NCI-H1694 (cell line): ENCODE measurements at regions not wholly inside any gene's neighbourhood (a gene's known extent, or its start where the extent isn't known, plus 50 kb on each side); places are given as distances from the start of the nearest gene placed in this dataset.
A peak's percentile ranks its signal among the peaks of the same experiment; 100 is the strongest.
"Not testable (repeated sequence)": the region's sequence is repeated elsewhere in the genome, so short reads cannot be mapped to it uniquely, and the experiment has no call there.

ENCODE experiments used
- DNase-seq: peaks from one replicate; lab custom pipeline; 2025; lab: John Stamatoyannopoulos, UW

GRCh38 chr4:73348185-73348584 lies 55.9 kb upstream of the ALB start:
- DNase-seq: no peak

DNA sequence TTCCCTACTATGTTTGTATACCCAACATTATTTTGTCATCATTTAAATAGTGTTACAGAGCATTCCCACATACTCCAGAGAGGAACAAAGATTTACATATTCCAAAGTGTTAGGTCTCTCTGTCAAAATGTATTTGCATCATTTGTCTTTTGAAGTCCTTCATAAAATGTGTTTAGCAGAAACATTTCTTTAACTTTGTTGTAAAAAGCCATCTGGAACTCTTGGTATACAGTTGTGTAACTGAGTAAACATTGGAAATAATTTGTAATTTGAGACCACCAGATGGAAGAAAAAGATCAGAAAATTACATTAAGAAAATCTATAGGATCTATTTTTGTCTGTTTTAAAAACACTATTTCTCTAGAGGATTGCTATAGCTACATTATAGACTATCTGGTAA lies 56.6 kb upstream of the ALB start:
- DNase-seq: no peak

- DNase-seq: no peak
Measured at GRCh38 chr4:73345399-73345975, 58.6 kb upstream of the ALB start.

GRCh38 chr4:73344106-73344505 lies 60.0 kb upstream of the ALB start:
- DNase-seq: no peak

GRCh38 chr4:73343432-73343831 lies 60.7 kb upstream of the ALB start:
- DNase-seq: no peak

DNA sequence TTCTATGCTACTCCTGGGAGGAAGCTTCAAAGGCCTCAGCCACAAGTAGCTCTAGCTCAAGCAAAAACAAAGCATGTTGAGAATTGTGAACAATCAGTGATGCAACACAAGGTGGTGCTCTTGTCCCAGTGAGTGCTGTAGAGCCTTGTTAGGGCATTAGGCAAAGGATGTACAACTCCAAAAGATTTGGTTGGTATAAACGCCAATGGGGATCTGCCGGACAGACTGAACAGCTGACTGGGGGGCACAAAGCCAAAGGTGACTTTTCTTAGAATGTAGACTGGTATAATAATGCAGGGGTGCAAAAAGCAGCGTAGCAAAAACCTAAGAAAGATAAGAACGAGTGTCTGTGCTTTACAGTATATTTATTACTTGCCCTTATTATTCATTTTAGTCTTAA lies 62.6 kb upstream of the ALB start:
- DNase-seq: peak; percentile 78

DNA sequence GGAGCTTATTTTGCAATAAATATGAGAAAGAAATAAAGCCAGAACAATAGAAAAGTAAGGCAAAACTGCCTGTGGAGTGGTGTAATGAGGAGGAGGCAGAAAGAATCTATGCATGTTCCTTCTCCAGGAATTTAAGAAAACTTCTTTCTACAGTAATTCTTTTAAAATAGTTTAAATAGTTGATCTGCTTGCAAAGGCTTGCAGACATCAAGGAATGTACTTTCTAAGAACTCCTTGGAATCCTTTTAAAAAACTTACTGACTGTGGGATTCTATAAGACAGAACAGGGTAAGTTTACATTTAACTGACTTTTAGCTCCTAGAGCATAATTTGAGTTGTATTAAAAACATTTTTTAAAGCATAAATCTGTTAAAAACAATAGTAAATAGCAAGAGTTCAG lies 63.2 kb upstream of the ALB start:
- DNase-seq: no peak

GRCh38 chr4:73335679-73336078 lies 68.4 kb upstream of the ALB start:
- no peak for DNase-seq

GRCh38 chr4:73332012-73332411 lies 72.1 kb upstream of the ALB start:
- DNase-seq: not testable (repeated sequence)

DNA sequence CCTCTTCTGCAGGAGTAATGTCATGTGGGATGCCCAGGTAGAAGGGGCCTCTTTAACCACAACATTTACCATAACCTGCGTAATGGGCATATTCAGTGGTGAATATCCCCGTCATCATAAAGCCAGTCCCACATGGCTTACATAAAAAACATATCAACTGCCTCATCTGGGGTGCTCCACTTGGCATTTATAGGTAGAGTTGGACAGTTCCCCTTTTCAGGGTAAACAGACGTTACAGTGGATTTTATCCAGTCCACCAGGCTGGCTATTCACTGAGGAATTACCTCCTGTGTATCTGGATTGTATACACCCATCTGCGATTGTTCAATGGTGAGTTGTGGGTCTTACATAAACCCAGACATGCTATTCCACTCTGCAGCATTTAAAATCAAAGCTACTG lies 70.7 kb upstream of the ANKRD17 start:
- DNase-seq: no peak

- not testable (repeated sequence) for DNase-seq
Measured at GRCh38 chr4:73325776-73326175, 67.2 kb upstream of the ANKRD17 start.

- no peak for DNase-seq
Measured at GRCh38 chr4:73317092-73317491, 58.5 kb upstream of the ANKRD17 start.

DNA sequence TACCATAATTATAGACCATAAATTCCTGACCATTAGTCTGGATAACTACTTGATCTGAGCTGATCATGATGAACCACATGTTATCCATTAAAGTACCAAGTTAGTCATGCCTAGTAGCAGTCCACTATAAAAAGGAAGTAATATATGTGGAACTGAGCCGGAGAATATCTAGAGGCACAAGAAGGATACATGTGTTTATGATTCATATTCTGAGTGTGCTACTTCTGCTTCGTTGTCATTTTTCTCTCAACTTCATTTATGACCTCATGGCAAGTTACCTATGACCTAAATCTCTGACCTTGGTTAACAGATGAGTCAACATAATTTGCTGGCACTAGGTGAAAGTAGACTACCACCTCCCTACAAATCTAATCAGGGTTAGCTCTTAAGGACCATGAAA lies 56.5 kb upstream of the ANKRD17 start:
- DNase-seq: no peak

- DNase-seq: no peak
Measured at GRCh38 chr4:73312967-73313366, 54.4 kb upstream of the ANKRD17 start.

DNA sequence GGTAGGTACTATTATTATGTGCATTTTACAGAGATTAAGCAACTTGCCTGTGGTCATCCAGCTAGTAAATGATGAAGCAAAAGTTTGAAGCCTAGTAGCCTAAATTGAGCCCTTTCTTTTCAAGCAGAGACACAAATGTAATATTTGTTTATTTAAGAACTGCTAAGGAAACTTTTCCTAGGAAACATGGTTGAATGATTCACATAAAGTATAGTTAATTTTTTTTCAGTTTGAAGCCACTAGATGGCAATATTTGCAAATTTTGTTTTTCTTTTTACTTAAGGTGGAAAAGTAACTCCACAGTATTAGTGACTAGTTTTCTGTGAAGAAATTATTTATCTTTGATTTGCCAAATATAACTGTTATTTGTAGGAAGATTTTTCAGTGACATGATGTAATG lies 52.8 kb upstream of the ANKRD17 start:
- DNase-seq: peak; percentile 16

DNA sequence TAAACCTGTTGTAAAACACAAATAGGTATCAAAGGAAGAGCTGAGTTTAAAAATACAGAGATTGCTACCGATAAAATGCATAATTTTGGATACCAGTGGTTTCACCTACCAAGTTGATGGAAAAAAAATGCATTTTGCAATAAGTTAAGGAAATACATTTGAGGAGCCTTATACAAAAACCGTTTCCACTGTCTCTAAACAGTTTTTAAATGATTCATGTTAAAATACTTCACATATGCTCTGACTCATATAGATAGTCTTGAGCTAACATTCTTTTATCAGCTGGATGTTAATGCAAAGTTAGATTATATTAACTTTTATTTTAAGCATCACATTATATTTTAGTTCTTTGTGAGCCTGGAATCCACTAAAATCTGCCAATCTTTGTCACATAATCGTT lies 50.6 kb upstream of the ANKRD17 start:
- DNase-seq: no peak
